ENCODE measurements at regions not wholly inside any gene's neighbourhood (a gene's known extent, or its start where the extent isn't known, plus 50 kb on each side); places are given as distances from the start of the nearest gene placed in this dataset.

DNA sequence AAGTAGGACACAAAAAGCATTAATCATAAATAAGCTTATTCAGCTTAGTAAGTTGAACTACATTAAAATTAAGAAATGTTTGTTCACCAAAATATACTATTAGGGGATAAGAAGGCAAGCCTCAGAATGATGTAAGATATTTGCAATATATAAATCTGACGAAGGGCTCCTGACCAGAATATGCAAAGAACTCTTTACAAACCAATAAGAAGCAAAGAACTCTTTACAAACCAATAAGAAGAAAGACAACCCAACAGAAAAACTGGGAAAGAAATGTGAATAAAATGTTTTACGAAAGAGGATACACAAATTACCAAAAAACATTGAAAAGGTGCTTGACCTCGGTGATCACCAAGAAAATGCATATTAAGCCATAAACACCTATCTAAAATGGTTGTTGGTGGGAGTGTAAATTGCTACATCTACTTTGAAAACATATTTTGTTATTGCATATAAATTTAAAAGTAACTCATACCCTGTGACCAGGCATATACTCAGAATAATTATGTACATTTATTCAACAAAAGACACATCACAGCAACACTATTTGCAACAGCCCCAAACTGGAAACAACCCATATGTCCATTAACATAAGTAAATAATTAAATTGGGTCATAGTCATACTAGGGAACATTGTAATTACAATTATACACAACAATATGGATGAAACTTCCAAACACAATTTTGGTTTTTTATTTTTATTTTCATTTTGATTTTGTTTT lies 83.3 kb upstream of the CTBP2 start:
- peaks cover 8% of the 10 kb centered on the region for H3K27me3 ChIP-seq (replicated peaks; ENCODE audit: insufficient read depth, low read depth, low read length, poor library complexity)
- no peaks in the 10 kb centered on the region for H3K4me1 ChIP-seq (ENCODE audit: insufficient read depth, low read length, poor library complexity, severe bottlenecking)
- TF ChIP-seq, protein P1, sequence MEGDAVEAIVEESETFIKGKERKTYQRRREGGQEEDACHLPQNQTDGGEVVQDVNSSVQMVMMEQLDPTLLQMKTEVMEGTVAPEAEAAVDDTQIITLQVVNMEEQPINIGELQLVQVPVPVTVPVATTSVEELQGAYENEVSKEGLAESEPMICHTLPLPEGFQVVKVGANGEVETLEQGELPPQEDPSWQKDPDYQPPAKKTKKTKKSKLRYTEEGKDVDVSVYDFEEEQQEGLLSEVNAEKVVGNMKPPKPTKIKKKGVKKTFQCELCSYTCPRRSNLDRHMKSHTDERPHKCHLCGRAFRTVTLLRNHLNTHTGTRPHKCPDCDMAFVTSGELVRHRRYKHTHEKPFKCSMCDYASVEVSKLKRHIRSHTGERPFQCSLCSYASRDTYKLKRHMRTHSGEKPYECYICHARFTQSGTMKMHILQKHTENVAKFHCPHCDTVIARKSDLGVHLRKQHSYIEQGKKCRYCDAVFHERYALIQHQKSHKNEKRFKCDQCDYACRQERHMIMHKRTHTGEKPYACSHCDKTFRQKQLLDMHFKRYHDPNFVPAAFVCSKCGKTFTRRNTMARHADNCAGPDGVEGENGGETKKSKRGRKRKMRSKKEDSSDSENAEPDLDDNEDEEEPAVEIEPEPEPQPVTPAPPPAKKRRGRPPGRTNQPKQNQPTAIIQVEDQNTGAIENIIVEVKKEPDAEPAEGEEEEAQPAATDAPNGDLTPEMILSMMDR (conservative IDR thresholded peaks at IDR 0.05; ENCODE audit: low read depth, low read length): no peak
- no peak for TF ChIP-seq EZH2 (IDR thresholded peaks at IDR 0.05; ENCODE audit: borderline replicate concordance, low read depth, low read length, poor library complexity, severe bottlenecking)
- no TSS peak for BruUV-seq (replicated peaks)
- CTCF ChIA-PET: no interaction called here
- H3K9me3 ChIP-seq (ENCODE audit: low read depth, low read length, poor library complexity, severe bottlenecking): peaks cover 5% of the 10 kb centered on the region
- no peak overlapping the region for H3K4me3 ChIP-seq (ENCODE audit: low read depth, low read length, poor library complexity, severe bottlenecking)
- no peak for DNase-seq (ENCODE audit: low spot score)
- H3K36me3 ChIP-seq (ENCODE audit: insufficient read depth, low read length, poor library complexity, severe bottlenecking): no peaks in the 10 kb centered on the region
- intact Hi-C loops (cut with micrococcal nuclease; ENCODE audit: unreplicated experiment): no loop called here
- POLR2A ChIA-PET (ENCODE audit: low non-redundant PET): no interaction called here
- H3K27ac ChIP-seq (ENCODE audit: low read depth, low read length, poor library complexity, severe bottlenecking): no peak overlapping the region

DNA sequence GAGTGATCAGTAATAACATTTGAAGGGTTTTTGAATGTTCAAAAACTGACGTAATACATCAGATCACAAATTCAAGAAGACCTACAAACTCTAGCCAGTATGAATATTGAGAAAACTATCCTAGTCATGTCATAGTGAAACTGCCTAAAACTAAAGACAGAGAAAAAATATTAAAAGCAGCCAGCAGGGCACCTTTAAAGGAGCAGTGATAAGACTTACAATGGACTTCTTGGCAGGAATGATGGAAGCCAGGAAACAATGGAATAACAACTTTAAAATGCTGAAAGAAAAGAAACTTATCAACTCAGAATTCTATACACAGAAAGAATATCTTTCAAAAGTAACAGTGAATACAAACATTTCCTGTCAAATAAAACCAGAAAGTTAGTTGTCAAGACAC lies 78.3 kb upstream of the CTBP2 start:
- Histone ChIP-seq H3K27me3 (replicated peaks; ENCODE audit: insufficient read depth, low read depth, low read length, poor library complexity) (no peaks in the 10 kb centered on the region), H3K4me3 (ENCODE audit: low read depth, low read length, poor library complexity, severe bottlenecking) (no peak overlapping the region), H3K36me3 (ENCODE audit: insufficient read depth, low read length, poor library complexity, severe bottlenecking) (no peaks in the 10 kb centered on the region), H3K27ac (ENCODE audit: low read depth, low read length, poor library complexity, severe bottlenecking) (no peak overlapping the region), H3K4me1 (ENCODE audit: insufficient read depth, low read length, poor library complexity, severe bottlenecking) (no peaks in the 10 kb centered on the region), H3K9me3 (ENCODE audit: low read depth, low read length, poor library complexity, severe bottlenecking) (peaks cover 17% of the 10 kb centered on the region)
- BruUV-seq (replicated peaks): no TSS peak
- DNase-seq (ENCODE audit: low spot score): no peak
- CTCF ChIA-PET: no interaction called here
- no peak for TF ChIP-seq EZH2 (IDR thresholded peaks at IDR 0.05; ENCODE audit: borderline replicate concordance, low read depth, low read length, poor library complexity, severe bottlenecking)
- TF ChIP-seq, protein P1 (conservative IDR thresholded peaks at IDR 0.05; ENCODE audit: low read depth, low read length): no peak
- intact Hi-C loops (cut with micrococcal nuclease; ENCODE audit: unreplicated experiment): no loop called here
- POLR2A ChIA-PET (ENCODE audit: low non-redundant PET): no interaction called here

DNA sequence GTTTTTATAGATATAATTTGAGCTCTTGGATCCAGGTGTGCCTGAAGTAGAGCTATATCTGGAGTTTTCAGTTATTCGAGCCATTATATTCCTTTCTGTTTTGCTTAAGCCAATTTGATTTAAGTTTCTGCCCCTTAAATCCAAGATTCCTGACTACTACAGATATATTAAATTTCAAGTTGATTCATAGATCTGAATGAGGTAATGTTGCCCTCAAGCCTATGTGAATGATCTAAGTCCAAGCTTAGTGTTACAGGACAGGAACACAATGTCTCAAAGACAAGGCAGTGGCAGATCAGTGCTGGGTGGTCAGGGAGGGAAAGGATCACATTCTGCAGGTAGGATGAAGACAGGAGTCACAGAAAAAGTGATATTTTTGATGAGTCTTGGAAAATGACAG lies 75.7 kb upstream of the CTBP2 start:
- no peak for DNase-seq (ENCODE audit: low spot score)
- H3K27ac ChIP-seq (ENCODE audit: low read depth, low read length, poor library complexity, severe bottlenecking): no peak overlapping the region
- H3K4me3 ChIP-seq (ENCODE audit: low read depth, low read length, poor library complexity, severe bottlenecking): no peak overlapping the region
- H3K36me3 ChIP-seq (ENCODE audit: insufficient read depth, low read length, poor library complexity, severe bottlenecking): no peaks in the 10 kb centered on the region
- CTCF ChIA-PET: no interaction called here
- no TSS peak for BruUV-seq (replicated peaks)
- no peaks in the 10 kb centered on the region for H3K27me3 ChIP-seq (replicated peaks; ENCODE audit: insufficient read depth, low read depth, low read length, poor library complexity)
- POLR2A ChIA-PET (ENCODE audit: low non-redundant PET): no interaction called here
- peaks cover 17% of the 10 kb centered on the region for H3K9me3 ChIP-seq (ENCODE audit: low read depth, low read length, poor library complexity, severe bottlenecking)
- intact Hi-C loops (cut with micrococcal nuclease; ENCODE audit: unreplicated experiment): no loop called here
- no peak for TF ChIP-seq EZH2 (IDR thresholded peaks at IDR 0.05; ENCODE audit: borderline replicate concordance, low read depth, low read length, poor library complexity, severe bottlenecking)
- TF ChIP-seq, protein P1 (conservative IDR thresholded peaks at IDR 0.05; ENCODE audit: low read depth, low read length): no peak
- H3K4me1 ChIP-seq (ENCODE audit: insufficient read depth, low read length, poor library complexity, severe bottlenecking): no peaks in the 10 kb centered on the region
